Ascending aorta (tissue), 2 donors: ENCODE measurements at regions not wholly inside any gene's neighbourhood (a gene's known extent, or its start where the extent isn't known, plus 50 kb on each side); places are given as distances from the start of the nearest gene placed in this dataset.

Experiments used
- DNase-seq, 2 donors: peaks; one replicate each; pipeline ENCODE4 v3.0.0-alpha.2; 2019; ENCODE audit warnings: low spot score in 2 of 2
- H3K27ac ChIP-seq, 2 donors: fragments of 200-600 bp; sonication (generic); one replicate each; pipeline ENCODE4 v1.5.1; 2016 to 2017; ENCODE audit warnings: mild to moderate bottlenecking in 1 of 2
- H3K27me3 ChIP-seq: fragments of 200-600 bp; sonication (generic); one replicate; pipeline ENCODE4 v1.5.1; 2017
- H3K36me3 ChIP-seq, 2 donors: fragments of 200-600 bp; sonication (generic); one replicate each; pipeline ENCODE4 v1.5.1; 2016
- H3K4me1 ChIP-seq, 2 donors: fragments of 200-600 bp; sonication (generic); one replicate each; pipeline ENCODE4 v1.5.1; 2016 to 2017; ENCODE audit warnings: mild to moderate bottlenecking in 1 of 2
- H3K4me3 ChIP-seq, 2 donors: fragments of 200-600 bp; sonication (generic); one replicate each; pipeline ENCODE4 v1.5.1; 2016 to 2017; ENCODE audit warnings: mild to moderate bottlenecking in 1 of 2
- H3K9me3 ChIP-seq, 2 donors: fragments of 200-600 bp; sonication (generic); one replicate each; pipeline ENCODE4 v1.5.1; 2016
- intact Hi-C: fragments of 100-400 bp; cut with DNase I; formaldehyde crosslinking; loops from one replicate; pipeline ENCODE4 v1.15.1; 2023
- TF ChIP-seq, protein P1 (sequence below), 3 experiments: fragments of 200-600 bp in 2 of 3; fragments of 450-650 bp in 1 of 3; sonication (generic) in 2 of 3; IDR thresholded peaks; one replicate each; pipeline ENCODE4 v1.5.1; 2016 to 2019; ENCODE audit warnings: antibody characterized with exemption in 3 of 3, mild to moderate bottlenecking in 1 of 3, moderate library complexity in 1 of 3

DNA sequence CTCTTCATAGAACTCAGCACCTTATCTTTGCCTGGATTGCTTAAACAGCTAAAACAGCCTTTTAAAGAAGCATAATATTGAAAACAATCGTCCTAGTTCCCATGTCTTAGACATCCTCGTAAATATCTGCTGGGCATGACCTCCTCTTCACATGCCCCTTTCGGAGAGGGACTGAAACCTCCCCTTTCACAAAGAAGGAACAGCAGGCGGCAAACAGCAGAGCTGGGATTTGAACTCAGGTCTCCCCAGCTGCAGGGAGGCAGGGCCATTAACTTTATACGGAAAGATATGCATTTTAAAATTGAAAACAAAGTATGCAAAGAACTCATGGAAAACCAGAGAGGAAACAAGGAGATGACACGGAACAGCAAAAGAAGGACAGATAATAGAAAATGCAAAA lies 249.9 kb downstream of the FOXL1 start:
- TF ChIP-seq, protein P1, sequence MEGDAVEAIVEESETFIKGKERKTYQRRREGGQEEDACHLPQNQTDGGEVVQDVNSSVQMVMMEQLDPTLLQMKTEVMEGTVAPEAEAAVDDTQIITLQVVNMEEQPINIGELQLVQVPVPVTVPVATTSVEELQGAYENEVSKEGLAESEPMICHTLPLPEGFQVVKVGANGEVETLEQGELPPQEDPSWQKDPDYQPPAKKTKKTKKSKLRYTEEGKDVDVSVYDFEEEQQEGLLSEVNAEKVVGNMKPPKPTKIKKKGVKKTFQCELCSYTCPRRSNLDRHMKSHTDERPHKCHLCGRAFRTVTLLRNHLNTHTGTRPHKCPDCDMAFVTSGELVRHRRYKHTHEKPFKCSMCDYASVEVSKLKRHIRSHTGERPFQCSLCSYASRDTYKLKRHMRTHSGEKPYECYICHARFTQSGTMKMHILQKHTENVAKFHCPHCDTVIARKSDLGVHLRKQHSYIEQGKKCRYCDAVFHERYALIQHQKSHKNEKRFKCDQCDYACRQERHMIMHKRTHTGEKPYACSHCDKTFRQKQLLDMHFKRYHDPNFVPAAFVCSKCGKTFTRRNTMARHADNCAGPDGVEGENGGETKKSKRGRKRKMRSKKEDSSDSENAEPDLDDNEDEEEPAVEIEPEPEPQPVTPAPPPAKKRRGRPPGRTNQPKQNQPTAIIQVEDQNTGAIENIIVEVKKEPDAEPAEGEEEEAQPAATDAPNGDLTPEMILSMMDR (IDR thresholded peaks at IDR 0.05): no peak
- no peak for DNase-seq
- H3K36me3 ChIP-seq: no peaks in the 10 kb centered on the region
- H3K4me3 ChIP-seq: no peak overlapping the region
- intact Hi-C loops: no loop called here
- no peaks in the 10 kb centered on the region for H3K9me3 ChIP-seq
- no peaks in the 10 kb centered on the region for H3K27me3 ChIP-seq
- no peak overlapping the region for H3K27ac ChIP-seq
- no peaks in the 10 kb centered on the region for H3K4me1 ChIP-seq

DNA sequence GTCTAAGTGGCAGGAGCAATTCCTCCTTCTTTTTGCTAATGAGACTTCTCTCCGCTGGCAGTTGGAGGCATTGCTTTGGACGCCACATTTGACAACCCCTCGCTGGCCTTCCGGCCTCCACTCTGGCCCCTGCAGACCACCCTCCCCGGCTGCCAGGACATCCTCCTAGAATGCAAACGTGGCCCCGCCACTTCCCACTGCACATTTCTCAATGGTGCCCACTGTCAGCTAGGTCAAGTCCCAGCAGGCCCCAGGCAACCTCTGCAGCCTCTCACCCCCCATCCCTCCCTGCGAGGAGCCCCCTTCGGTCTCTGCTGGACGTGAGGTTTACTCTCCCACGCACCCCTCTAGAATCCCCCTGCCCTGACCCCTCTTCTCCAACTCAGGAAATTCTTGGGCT lies 250.3 kb downstream of the FOXL1 start:
- intact Hi-C loops: no loop called here
- H3K27ac ChIP-seq: no peak overlapping the region
- no peak overlapping the region for H3K4me3 ChIP-seq
- no peaks in the 10 kb centered on the region for H3K36me3 ChIP-seq
- no peaks in the 10 kb centered on the region for H3K9me3 ChIP-seq
- TF ChIP-seq, protein P1 (IDR thresholded peaks at IDR 0.05): no peak
- no peak for DNase-seq
- no peaks in the 10 kb centered on the region for H3K27me3 ChIP-seq
- no peaks in the 10 kb centered on the region for H3K4me1 ChIP-seq

DNA sequence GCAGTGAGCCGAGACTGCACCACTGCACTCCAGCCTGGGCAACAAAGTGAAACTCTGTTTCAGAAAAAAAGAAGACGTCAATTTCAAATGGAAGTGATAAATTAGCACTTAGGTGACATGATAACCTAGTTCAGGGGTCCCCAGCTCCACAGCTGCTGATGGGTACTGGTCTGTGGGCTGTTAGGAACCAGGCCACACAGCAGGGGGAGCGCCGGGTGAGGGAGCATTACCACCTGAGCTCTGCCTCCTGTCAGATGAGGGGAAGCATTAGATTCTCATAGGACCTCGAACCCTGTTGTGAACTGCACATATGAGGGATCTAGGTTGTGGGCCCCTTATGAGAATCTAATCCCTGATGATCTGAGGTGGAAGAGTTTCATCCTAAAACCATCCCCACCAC lies 253.0 kb downstream of the FOXL1 start:
- TF ChIP-seq, protein P1 (IDR thresholded peaks at IDR 0.05): no peak
- H3K27ac ChIP-seq: no peak overlapping the region

DNA sequence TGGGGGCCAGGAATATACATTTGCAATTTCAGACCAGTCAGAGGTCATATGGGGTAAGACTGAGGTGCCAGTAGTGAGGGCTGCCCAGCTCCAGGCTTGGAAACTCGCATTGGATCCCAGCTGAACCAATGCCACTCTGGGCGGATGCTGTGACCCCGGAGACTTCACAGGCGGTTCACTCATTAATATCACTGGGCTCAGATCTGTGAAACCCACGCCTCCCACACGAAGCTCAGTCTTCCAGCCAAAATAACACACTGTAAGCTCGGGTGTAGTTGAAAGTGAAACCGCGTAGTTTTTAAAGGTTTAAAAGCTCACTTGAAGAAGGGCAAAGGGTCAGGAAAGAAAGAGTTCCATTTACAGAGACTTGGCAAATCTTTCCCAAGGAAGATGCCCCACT lies 254.8 kb downstream of the FOXL1 start:
- Histone ChIP-seq H3K27ac (peak overlapping the region in 1 of 2 donors; percentile 4), H3K36me3 (no peaks in the 10 kb centered on the region), H3K9me3 (no peaks in the 10 kb centered on the region), H3K4me3 (peak overlapping the region; percentile 14 to 38), H3K27me3 (no peaks in the 10 kb centered on the region), H3K4me1 (no peaks in the 10 kb centered on the region)
- TF ChIP-seq, protein P1 (IDR thresholded peaks at IDR 0.05): no peak
- DNase-seq: no peak
- intact Hi-C loops: loop anchor here (5.0 kb wide), 1 partner anchor 256 kb away; the partner anchor contains the start of gene FOXL1

More for the DNA sequence above, 253.0 kb downstream of the FOXL1 start:
- intact Hi-C loops: loop anchor here (5.0 kb wide), 1 partner anchor 254 kb away; the partner anchor contains the start of gene FOXL1
- no peak for DNase-seq
- H3K4me1 ChIP-seq: no peaks in the 10 kb centered on the region
- no peaks in the 10 kb centered on the region for H3K36me3 ChIP-seq
- no peaks in the 10 kb centered on the region for H3K9me3 ChIP-seq
- no peaks in the 10 kb centered on the region for H3K27me3 ChIP-seq
- no peak overlapping the region for H3K4me3 ChIP-seq

DNA sequence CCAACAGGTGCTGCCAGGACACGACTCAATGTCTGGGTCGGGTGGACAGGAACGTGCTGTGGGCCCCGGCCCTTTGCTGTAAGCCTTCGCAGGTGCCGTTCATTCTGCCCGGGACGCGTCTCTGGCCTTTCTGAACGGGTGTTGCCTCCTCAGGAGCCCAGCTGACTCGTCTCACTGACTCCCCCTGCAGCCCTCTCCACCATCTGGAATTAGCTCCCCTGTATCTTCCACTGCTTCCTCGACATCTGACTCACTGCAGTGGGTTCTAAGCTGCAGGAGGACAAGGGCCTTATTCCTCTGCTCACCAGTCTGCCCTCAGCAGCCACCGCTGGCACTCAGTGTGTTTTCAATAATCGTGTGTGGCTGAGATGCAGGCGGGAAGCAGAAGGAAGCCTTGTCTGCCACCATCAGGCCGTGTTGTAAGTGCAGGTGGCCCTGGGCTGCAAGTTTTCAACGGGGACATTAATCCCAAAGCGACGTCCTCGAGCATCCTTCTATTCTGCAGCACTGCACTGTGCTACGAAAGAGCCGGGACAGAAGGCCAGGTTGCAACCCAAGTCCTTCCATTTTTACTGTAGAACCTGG lies 256.2 kb downstream of the FOXL1 start:
- intact Hi-C loops: loop anchor here (5.0 kb wide), 3 partner anchors 52 to 257 kb away; partner anchors contain the start of gene FOXL1

More for the DNA sequence above, 256.2 kb downstream of the FOXL1 start:
- Histone ChIP-seq H3K27me3 (no peaks in the 10 kb centered on the region), H3K4me3 (no peak overlapping the region), H3K4me1 (no peaks in the 10 kb centered on the region), H3K9me3 (no peaks in the 10 kb centered on the region), H3K36me3 (no peaks in the 10 kb centered on the region), H3K27ac (no peak overlapping the region)
- no peak for DNase-seq
- TF ChIP-seq, protein P1 (IDR thresholded peaks at IDR 0.05): peak in 2 of 3 experiments; percentile 16 to 33
